Activated naive CD8-positive, alpha-beta T cell treated with anti-CD3 and anti-CD28 coated beads for 36 hours (primary cell): ENCODE measurements at regions not wholly inside any gene's neighbourhood (a gene's known extent, or its start where the extent isn't known, plus 50 kb on each side); places are given as distances from the start of the nearest gene placed in this dataset.
"Not testable (repeated sequence)": the region's sequence is repeated elsewhere in the genome, so short reads cannot be mapped to it uniquely, and the experiment has no call there.

ENCODE experiments used
- DNase-seq: peaks from one replicate; pipeline ENCODE4 v3.0.0; 2021
- H3K27ac Mint-ChIP-seq: one replicate; pipeline ENCODE4 v1.8.0; 2022; ENCODE audit warnings: mild to moderate bottlenecking, moderate library complexity, mixed read lengths
- H3K27me3 Mint-ChIP-seq: one replicate; pipeline ENCODE4 v1.8.0; 2022; ENCODE audit warnings: mild to moderate bottlenecking, mixed read lengths
- H3K36me3 Mint-ChIP-seq: one replicate; pipeline ENCODE4 v1.8.0; 2021; ENCODE audit warnings: mild to moderate bottlenecking, mixed read lengths
- H3K4me1 Mint-ChIP-seq: one replicate; pipeline ENCODE4 v1.8.0; 2021; ENCODE audit warnings: mixed read lengths
- H3K4me3 Mint-ChIP-seq: one replicate; pipeline ENCODE4 v1.8.0; 2022; ENCODE audit warnings: mild to moderate bottlenecking, moderate library complexity, mixed read lengths
- H3K9me3 Mint-ChIP-seq: one replicate; pipeline ENCODE4 v1.8.0; 2022; ENCODE audit warnings: mixed read lengths

DNA sequence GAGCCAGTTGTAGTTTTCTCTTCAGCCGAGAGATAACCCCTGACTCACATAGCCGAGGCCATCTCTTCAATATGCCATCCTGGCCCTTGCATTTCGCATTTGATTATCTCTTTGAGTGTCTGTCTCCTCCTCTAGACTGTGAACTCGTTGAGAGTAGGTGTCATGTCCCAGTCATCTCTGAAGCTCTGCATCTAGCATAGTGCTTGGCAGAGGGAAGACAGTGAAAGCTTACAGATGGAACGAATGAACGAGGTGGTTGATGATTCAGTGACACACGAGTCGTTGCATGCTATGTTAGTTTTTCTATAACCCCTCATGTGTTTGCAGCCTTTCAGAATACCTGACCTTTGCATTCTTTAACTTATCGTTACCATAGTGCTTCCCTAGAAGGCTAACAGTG, 59.9 kb upstream of the CYRIA start:
- no peak overlapping the region for H3K4me3 Mint-ChIP-seq
- no peak for DNase-seq
- H3K27ac Mint-ChIP-seq: no peak overlapping the region
- no peaks in the 10 kb centered on the region for H3K36me3 Mint-ChIP-seq
- H3K4me1 Mint-ChIP-seq: no peaks in the 10 kb centered on the region
- H3K9me3 Mint-ChIP-seq: peaks cover 2% of the 10 kb centered on the region
- peaks cover 14% of the 10 kb centered on the region for H3K27me3 Mint-ChIP-seq

GRCh38 chr2:16722677-16723076, 57.0 kb upstream of the CYRIA start:
- H3K4me1 Mint-ChIP-seq: no peaks in the 10 kb centered on the region
- H3K9me3 Mint-ChIP-seq: peaks cover 2% of the 10 kb centered on the region
- H3K27ac Mint-ChIP-seq: no peak overlapping the region
- no peaks in the 10 kb centered on the region for H3K36me3 Mint-ChIP-seq
- peaks cover 15% of the 10 kb centered on the region for H3K27me3 Mint-ChIP-seq
- H3K4me3 Mint-ChIP-seq: no peak overlapping the region
- DNase-seq: no peak

DNA sequence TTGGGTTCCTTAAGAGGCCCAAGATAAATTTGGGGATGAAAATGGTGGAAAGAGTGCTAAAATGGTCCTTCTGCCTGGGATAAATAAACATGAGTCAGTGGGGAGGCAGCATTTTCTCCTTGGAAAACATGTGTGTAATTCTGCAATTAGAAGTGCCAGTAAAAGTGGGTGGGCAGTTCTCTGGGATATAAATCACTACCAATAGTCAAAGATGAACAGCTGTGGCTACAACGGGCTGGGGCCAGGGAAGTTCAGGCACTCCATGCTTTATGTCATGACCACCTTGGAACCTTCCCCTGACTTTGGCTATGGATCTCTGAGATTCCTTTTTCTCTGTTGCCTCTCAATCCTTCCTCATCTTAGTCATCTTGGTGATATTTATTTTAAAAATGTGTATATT, 56.5 kb upstream of the CYRIA start:
- DNase-seq: no peak
- Mint-ChIP-seq H3K27me3 (peaks cover 15% of the 10 kb centered on the region), H3K4me3 (no peak overlapping the region), H3K36me3 (no peaks in the 10 kb centered on the region), H3K27ac (no peak overlapping the region), H3K4me1 (no peaks in the 10 kb centered on the region), H3K9me3 (peaks cover 2% of the 10 kb centered on the region)

GRCh38 chr2:16721529-16721928, 55.9 kb upstream of the CYRIA start:
- peaks cover 11% of the 10 kb centered on the region for H3K27me3 Mint-ChIP-seq
- not testable (repeated sequence) for H3K36me3 Mint-ChIP-seq, DNase-seq, H3K4me3 Mint-ChIP-seq, H3K27ac Mint-ChIP-seq, H3K9me3 Mint-ChIP-seq, H3K4me1 Mint-ChIP-seq

- not testable (repeated sequence) for H3K27me3 Mint-ChIP-seq, DNase-seq, H3K36me3 Mint-ChIP-seq, H3K27ac Mint-ChIP-seq, H3K4me1 Mint-ChIP-seq, H3K9me3 Mint-ChIP-seq, H3K4me3 Mint-ChIP-seq
Measured at GRCh38 chr2:16720737-16721136, 55.1 kb upstream of the CYRIA start.

- H3K4me3 Mint-ChIP-seq: no peak overlapping the region
- peaks cover 8% of the 10 kb centered on the region for H3K27me3 Mint-ChIP-seq
- H3K27ac Mint-ChIP-seq: no peak overlapping the region
- H3K36me3 Mint-ChIP-seq: no peaks in the 10 kb centered on the region
- H3K4me1 Mint-ChIP-seq: no peaks in the 10 kb centered on the region
- DNase-seq: no peak
- no peaks in the 10 kb centered on the region for H3K9me3 Mint-ChIP-seq
Measured at GRCh38 chr2:16719485-16719808, 53.8 kb upstream of the CYRIA start.

GRCh38 chr2:16718576-16719484, 53.2 kb upstream of the CYRIA start:
- H3K27me3 Mint-ChIP-seq: peaks cover 8% of the 10 kb centered on the region
- no peaks in the 10 kb centered on the region for H3K9me3 Mint-ChIP-seq
- H3K36me3 Mint-ChIP-seq: no peaks in the 10 kb centered on the region
- no peak overlapping the region for H3K27ac Mint-ChIP-seq
- H3K4me3 Mint-ChIP-seq: no peak overlapping the region
- DNase-seq: no peak
- no peaks in the 10 kb centered on the region for H3K4me1 Mint-ChIP-seq

GRCh38 chr2:16717477-16717876, 51.8 kb upstream of the CYRIA start:
- Mint-ChIP-seq H3K4me1 (no peaks in the 10 kb centered on the region), H3K9me3 (no peaks in the 10 kb centered on the region), H3K36me3 (no peaks in the 10 kb centered on the region), H3K27ac (no peak overlapping the region), H3K27me3 (peaks cover 8% of the 10 kb centered on the region), H3K4me3 (no peak overlapping the region)
- no peak for DNase-seq

DNA sequence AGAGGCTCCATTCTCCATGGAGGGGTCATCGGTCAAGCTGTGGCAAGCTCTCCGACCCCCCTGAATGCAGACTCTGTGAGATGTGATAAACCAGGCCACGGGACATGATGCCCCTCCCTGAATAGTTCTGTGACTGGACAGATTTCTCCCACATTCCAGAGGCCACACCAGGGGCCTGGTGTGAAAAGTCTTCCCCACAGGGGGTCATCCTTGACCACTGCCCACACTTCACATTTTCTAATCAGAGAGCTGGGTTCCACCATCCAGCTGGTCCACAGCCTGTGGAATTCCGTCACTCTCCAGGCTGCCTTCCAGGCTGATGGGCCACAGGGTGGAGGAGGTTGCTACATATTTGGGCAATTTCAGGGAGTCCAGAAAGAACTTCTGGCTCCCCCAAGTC, 51.3 kb upstream of the CYRIA start:
- no peaks in the 10 kb centered on the region for H3K9me3 Mint-ChIP-seq
- no peak overlapping the region for H3K27ac Mint-ChIP-seq
- H3K36me3 Mint-ChIP-seq: no peaks in the 10 kb centered on the region
- no peaks in the 10 kb centered on the region for H3K4me1 Mint-ChIP-seq
- H3K27me3 Mint-ChIP-seq: peaks cover 8% of the 10 kb centered on the region
- DNase-seq: no peak
- no peak overlapping the region for H3K4me3 Mint-ChIP-seq

DNA sequence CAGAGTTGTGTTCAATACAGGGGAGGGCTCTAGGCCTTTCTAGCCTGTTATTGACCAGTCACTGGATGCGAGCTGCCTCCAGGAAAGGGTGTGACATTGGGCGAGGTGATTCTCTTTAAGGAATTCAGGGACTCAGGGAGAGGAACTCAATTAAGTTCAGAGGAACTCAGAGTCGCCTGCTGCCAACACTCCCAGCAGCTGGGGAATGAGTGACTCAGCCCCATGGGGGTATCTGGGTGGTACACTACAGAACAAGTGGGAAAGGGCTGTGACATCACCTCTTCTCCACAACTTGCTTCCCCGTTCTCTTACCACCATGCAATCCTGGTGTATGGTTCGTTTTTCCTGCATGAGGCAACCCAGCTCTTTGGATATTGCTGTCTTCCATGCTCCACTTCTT, 50.4 kb upstream of the CYRIA start:
- Mint-ChIP-seq H3K4me3 (no peak overlapping the region), H3K36me3 (no peaks in the 10 kb centered on the region), H3K27ac (no peak overlapping the region), H3K9me3 (no peaks in the 10 kb centered on the region), H3K27me3 (peaks cover 8% of the 10 kb centered on the region), H3K4me1 (no peaks in the 10 kb centered on the region)
- DNase-seq: no peak
